Erythroblast (primary cell): ENCODE measurements at regions not wholly inside any gene's neighbourhood (a gene's known extent, or its start where the extent isn't known, plus 50 kb on each side); places are given as distances from the start of the nearest gene placed in this dataset.

Experiments used
- GATA1 ChIP-seq: IDR thresholded peaks from 2 replicates; pipeline ENCODE4 v1.6.1; 2011; ENCODE audit warnings: low read depth, mild to moderate bottlenecking, control low read depth, low read length, moderate library complexity
- POLR2A ChIP-seq: IDR thresholded peaks from 2 replicates; pipeline ENCODE4 v1.6.1; 2011; ENCODE audit warnings: mild to moderate bottlenecking, low read length

GRCh38 chr12:124704619-124705018 is 137.2 kb upstream of the NCOR2 start:
- TF ChIP-seq POLR2A: no peak
- no peak for TF ChIP-seq GATA1
